ENCODE measurements at regions not wholly inside any gene's neighbourhood (a gene's known extent, or its start where the extent isn't known, plus 50 kb on each side); places are given as distances from the start of the nearest gene placed in this dataset.
A peak's percentile ranks its signal among the peaks of the same experiment; 100 is the strongest.

- H3K4me1 ChIP-seq (ENCODE audit: control extremely low read depth in 1 of 4, control insufficient read depth in 4 of 4, insufficient read depth in 4 of 4, low read length in 3 of 4): peaks cover 0 to 5% (median 0%) of the 10 kb centered on the region in 4 experiments
- no peak overlapping the region for H3K4me3 ChIP-seq (ENCODE audit: control insufficient read depth in 1 of 7, extremely low read depth in 1 of 7, insufficient read depth in 4 of 7, low read depth in 2 of 7, low read length in 6 of 7)
- no peaks in the 10 kb centered on the region for H3K36me3 ChIP-seq (ENCODE audit: control insufficient read depth in 4 of 4, insufficient read depth in 4 of 4, low read length in 3 of 4)
- no peak overlapping the region for H3K27ac ChIP-seq (ENCODE audit: insufficient read depth in 1 of 2, low read depth in 1 of 2, low read length in 2 of 2, poor library complexity in 1 of 2, severe bottlenecking in 2 of 2)
- DNase-seq: no peak
- POLR2A ChIA-PET: no interaction called here
- CTCF ChIA-PET: interaction anchor here (1.0 kb wide), 1 partner anchor 26 kb away, joined by 4 read pairs; no protein-coding TSS in a partner anchor
- no peaks in the 10 kb centered on the region for H3K9me3 ChIP-seq (ENCODE audit: control extremely low read depth in 1 of 5, control insufficient read depth in 4 of 5, insufficient read depth in 2 of 5, low read depth in 1 of 5, low read length in 4 of 5)
- no CpG with 5 or more reads among the region's 2 CpGs for WGBS (ENCODE audit: insufficient coverage)
- no peaks in the 10 kb centered on the region for H3K27me3 ChIP-seq (replicated peaks in 2 of 5; ENCODE audit: control insufficient read depth in 4 of 5, insufficient read depth in 5 of 5, low read length in 4 of 5)
Measured at GRCh38 chr11:95671768-95672167, 117.8 kb downstream of the FAM76B start.

GRCh38 chr11:95668131-95668530 lies 121.5 kb downstream of the FAM76B start:
- H3K36me3 ChIP-seq (ENCODE audit: control insufficient read depth in 4 of 4, insufficient read depth in 4 of 4, low read length in 3 of 4): no peaks in the 10 kb centered on the region
- H3K27me3 ChIP-seq (replicated peaks in 2 of 5; ENCODE audit: control insufficient read depth in 4 of 5, insufficient read depth in 5 of 5, low read length in 4 of 5): no peaks in the 10 kb centered on the region
- ChIA-PET CTCF (interaction anchor here (0.9 kb wide), 1 partner anchor 26 kb away, joined by 3 read pairs; no protein-coding TSS in a partner anchor), POLR2A (no interaction called here)
- H3K4me1 ChIP-seq (ENCODE audit: control extremely low read depth in 1 of 4, control insufficient read depth in 4 of 4, insufficient read depth in 4 of 4, low read length in 3 of 4): peaks cover 0 to 5% (median 0%) of the 10 kb centered on the region in 4 experiments
- no peak overlapping the region for H3K4me3 ChIP-seq (ENCODE audit: control insufficient read depth in 1 of 7, extremely low read depth in 1 of 7, insufficient read depth in 4 of 7, low read depth in 2 of 7, low read length in 6 of 7)
- DNase-seq: no peak
- H3K27ac ChIP-seq (ENCODE audit: insufficient read depth in 1 of 2, low read depth in 1 of 2, low read length in 2 of 2, poor library complexity in 1 of 2, severe bottlenecking in 2 of 2): no peak overlapping the region
- peaks cover 0 to 7% (median 0%) of the 10 kb centered on the region in 5 experiments for H3K9me3 ChIP-seq (ENCODE audit: control extremely low read depth in 1 of 5, control insufficient read depth in 4 of 5, insufficient read depth in 2 of 5, low read depth in 1 of 5, low read length in 4 of 5)
- 90% methylated on average over 2 of the region's 3 CpGs for WGBS (ENCODE audit: insufficient coverage)

- peaks cover 0 to 11% (median 0%) of the 10 kb centered on the region in 5 experiments for H3K9me3 ChIP-seq (ENCODE audit: control extremely low read depth in 1 of 5, control insufficient read depth in 4 of 5, insufficient read depth in 2 of 5, low read depth in 1 of 5, low read length in 4 of 5)
- H3K27ac ChIP-seq (ENCODE audit: insufficient read depth in 1 of 2, low read depth in 1 of 2, low read length in 2 of 2, poor library complexity in 1 of 2, severe bottlenecking in 2 of 2): no peak overlapping the region
- H3K4me3 ChIP-seq (ENCODE audit: control insufficient read depth in 1 of 7, extremely low read depth in 1 of 7, insufficient read depth in 4 of 7, low read depth in 2 of 7, low read length in 6 of 7): no peak overlapping the region
- CTCF ChIA-PET: interaction anchor here (0.7 to 1.5 kb wide), 2 partner anchors 11 to 17 kb away, joined by 3 read pairs; no protein-coding TSS in a partner anchor
- peak in 2 of 3 donors; percentile 52 to 70 for DNase-seq
- H3K27me3 ChIP-seq (replicated peaks in 2 of 5; ENCODE audit: control insufficient read depth in 4 of 5, insufficient read depth in 5 of 5, low read length in 4 of 5): no peaks in the 10 kb centered on the region
- no CpG with 5 or more reads among the region's 2 CpGs for WGBS (ENCODE audit: insufficient coverage)
- no peaks in the 10 kb centered on the region for H3K36me3 ChIP-seq (ENCODE audit: control insufficient read depth in 4 of 4, insufficient read depth in 4 of 4, low read length in 3 of 4)
- H3K4me1 ChIP-seq (ENCODE audit: control extremely low read depth in 1 of 4, control insufficient read depth in 4 of 4, insufficient read depth in 4 of 4, low read length in 3 of 4): peaks cover 0 to 12% (median 2%) of the 10 kb centered on the region in 4 experiments
- POLR2A ChIA-PET: no interaction called here
Measured at GRCh38 chr11:95661162-95661561, 128.4 kb downstream of the FAM76B start.

- Histone ChIP-seq H3K27ac (ENCODE audit: insufficient read depth in 1 of 2, low read depth in 1 of 2, low read length in 2 of 2, poor library complexity in 1 of 2, severe bottlenecking in 2 of 2) (no peak overlapping the region), H3K9me3 (ENCODE audit: control extremely low read depth in 1 of 5, control insufficient read depth in 4 of 5, insufficient read depth in 2 of 5, low read depth in 1 of 5, low read length in 4 of 5) (peaks cover 0 to 4% (median 0%) of the 10 kb centered on the region in 5 experiments), H3K4me3 (ENCODE audit: control insufficient read depth in 1 of 7, extremely low read depth in 1 of 7, insufficient read depth in 4 of 7, low read depth in 2 of 7, low read length in 6 of 7) (no peak overlapping the region), H3K27me3 (replicated peaks in 2 of 5; ENCODE audit: control insufficient read depth in 4 of 5, insufficient read depth in 5 of 5, low read length in 4 of 5) (no peaks in the 10 kb centered on the region), H3K4me1 (ENCODE audit: control extremely low read depth in 1 of 4, control insufficient read depth in 4 of 4, insufficient read depth in 4 of 4, low read length in 3 of 4) (peaks cover 0 to 18% (median 5%) of the 10 kb centered on the region in 4 experiments), H3K36me3 (ENCODE audit: control insufficient read depth in 4 of 4, insufficient read depth in 4 of 4, low read length in 3 of 4) (no peaks in the 10 kb centered on the region)
- ChIA-PET POLR2A (interaction anchor here (0.7 kb wide), 1 partner anchor 32 kb away, joined by 3 read pairs; no protein-coding TSS in a partner anchor), CTCF (interaction anchor here (0.9 to 1.4 kb wide), 2 partner anchors 13 to 20 kb away, joined by 3 to 4 read pairs; no protein-coding TSS in a partner anchor)
- DNase-seq: no peak
Measured at GRCh38 chr11:95660038-95660437, 129.5 kb downstream of the FAM76B start.

GRCh38 chr11:95659088-95659487 lies 130.5 kb downstream of the FAM76B start:
- WGBS (ENCODE audit: insufficient coverage): 100% methylated on average over 1 of the region's 1 CpG
- Histone ChIP-seq H3K4me1 (ENCODE audit: control extremely low read depth in 1 of 4, control insufficient read depth in 4 of 4, insufficient read depth in 4 of 4, low read length in 3 of 4) (peaks cover 0 to 19% (median 5%) of the 10 kb centered on the region in 4 experiments), H3K27me3 (replicated peaks in 2 of 5; ENCODE audit: control insufficient read depth in 4 of 5, insufficient read depth in 5 of 5, low read length in 4 of 5) (no peaks in the 10 kb centered on the region), H3K9me3 (ENCODE audit: control extremely low read depth in 1 of 5, control insufficient read depth in 4 of 5, insufficient read depth in 2 of 5, low read depth in 1 of 5, low read length in 4 of 5) (peaks cover 0 to 4% (median 0%) of the 10 kb centered on the region in 5 experiments), H3K36me3 (ENCODE audit: control insufficient read depth in 4 of 4, insufficient read depth in 4 of 4, low read length in 3 of 4) (no peaks in the 10 kb centered on the region), H3K27ac (ENCODE audit: insufficient read depth in 1 of 2, low read depth in 1 of 2, low read length in 2 of 2, poor library complexity in 1 of 2, severe bottlenecking in 2 of 2) (no peak overlapping the region), H3K4me3 (ENCODE audit: control insufficient read depth in 1 of 7, extremely low read depth in 1 of 7, insufficient read depth in 4 of 7, low read depth in 2 of 7, low read length in 6 of 7) (no peak overlapping the region)
- DNase-seq: no peak
- ChIA-PET POLR2A (no interaction called here), CTCF (no interaction called here)

GRCh38 chr11:95655536-95655935 lies 134.0 kb downstream of the FAM76B start:
- H3K36me3 ChIP-seq (ENCODE audit: control insufficient read depth in 4 of 4, insufficient read depth in 4 of 4, low read length in 3 of 4): no peaks in the 10 kb centered on the region
- no peak for DNase-seq
- WGBS (ENCODE audit: insufficient coverage): no CpG with 5 or more reads among the region's 1 CpG
- no peak overlapping the region for H3K27ac ChIP-seq (ENCODE audit: insufficient read depth in 1 of 2, low read depth in 1 of 2, low read length in 2 of 2, poor library complexity in 1 of 2, severe bottlenecking in 2 of 2)
- H3K9me3 ChIP-seq (ENCODE audit: control extremely low read depth in 1 of 5, control insufficient read depth in 4 of 5, insufficient read depth in 2 of 5, low read depth in 1 of 5, low read length in 4 of 5): no peaks in the 10 kb centered on the region
- H3K4me1 ChIP-seq (ENCODE audit: control extremely low read depth in 1 of 4, control insufficient read depth in 4 of 4, insufficient read depth in 4 of 4, low read length in 3 of 4): peaks cover 7 to 33% (median 17%) of the 10 kb centered on the region in 4 experiments
- CTCF ChIA-PET: interaction anchor here (1.7 kb wide), 1 partner anchor 50 kb away, joined by 6 read pairs; no protein-coding TSS in a partner anchor
- H3K4me3 ChIP-seq (ENCODE audit: control insufficient read depth in 1 of 7, extremely low read depth in 1 of 7, insufficient read depth in 4 of 7, low read depth in 2 of 7, low read length in 6 of 7): no peak overlapping the region
- POLR2A ChIA-PET: no interaction called here
- H3K27me3 ChIP-seq (replicated peaks in 2 of 5; ENCODE audit: control insufficient read depth in 4 of 5, insufficient read depth in 5 of 5, low read length in 4 of 5): no peaks in the 10 kb centered on the region

- Histone ChIP-seq H3K36me3 (ENCODE audit: control insufficient read depth in 4 of 4, insufficient read depth in 4 of 4, low read length in 3 of 4) (no peaks in the 10 kb centered on the region), H3K27me3 (replicated peaks in 2 of 5; ENCODE audit: control insufficient read depth in 4 of 5, insufficient read depth in 5 of 5, low read length in 4 of 5) (no peaks in the 10 kb centered on the region), H3K4me1 (ENCODE audit: control extremely low read depth in 1 of 4, control insufficient read depth in 4 of 4, insufficient read depth in 4 of 4, low read length in 3 of 4) (peaks cover 9 to 37% (median 18%) of the 10 kb centered on the region in 4 experiments), H3K27ac (ENCODE audit: insufficient read depth in 1 of 2, low read depth in 1 of 2, low read length in 2 of 2, poor library complexity in 1 of 2, severe bottlenecking in 2 of 2) (no peak overlapping the region), H3K9me3 (ENCODE audit: control extremely low read depth in 1 of 5, control insufficient read depth in 4 of 5, insufficient read depth in 2 of 5, low read depth in 1 of 5, low read length in 4 of 5) (no peaks in the 10 kb centered on the region), H3K4me3 (ENCODE audit: control insufficient read depth in 1 of 7, extremely low read depth in 1 of 7, insufficient read depth in 4 of 7, low read depth in 2 of 7, low read length in 6 of 7) (no peak overlapping the region)
- 100% methylated on average over 1 of the region's 1 CpG for WGBS (ENCODE audit: insufficient coverage)
- CTCF ChIA-PET: no interaction called here
- POLR2A ChIA-PET: no interaction called here
- no peak for DNase-seq
Measured at GRCh38 chr11:95653680-95654079, 135.9 kb downstream of the FAM76B start.
